Middle frontal gyrus (tissue), 1 donor: ENCODE measurements at regions not wholly inside any gene's neighbourhood (a gene's known extent, or its start where the extent isn't known, plus 50 kb on each side); places are given as distances from the start of the nearest gene placed in this dataset.

ENCODE experiments used
- DNase-seq: peaks from one replicate; pipeline ENCODE4 v3.0.0-alpha.2; 2015; ENCODE audit warnings: low spot score; ENCODE audit errors: extremely low spot score

DNA sequence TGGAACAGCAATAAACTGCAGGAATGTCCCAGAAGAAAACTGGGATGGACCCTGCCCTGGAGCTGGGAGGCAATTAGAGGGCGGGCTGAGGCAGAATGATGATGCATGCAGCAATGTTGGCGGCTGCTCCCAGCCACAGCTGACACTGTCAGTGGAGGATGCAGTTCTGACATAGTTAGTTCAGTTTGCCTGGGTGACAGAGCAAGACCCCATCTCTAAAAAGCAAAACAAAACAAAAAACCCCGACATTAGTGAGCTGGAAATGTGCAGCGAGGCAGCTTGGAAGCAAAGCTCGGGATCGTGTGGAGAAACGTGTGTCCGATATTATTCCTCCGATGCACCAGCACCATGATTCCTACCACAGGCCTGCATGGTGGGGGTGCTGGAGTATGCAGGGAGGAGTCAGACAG is 110.1 kb upstream of the UQCRFS1 start:
- no peak for DNase-seq

DNA sequence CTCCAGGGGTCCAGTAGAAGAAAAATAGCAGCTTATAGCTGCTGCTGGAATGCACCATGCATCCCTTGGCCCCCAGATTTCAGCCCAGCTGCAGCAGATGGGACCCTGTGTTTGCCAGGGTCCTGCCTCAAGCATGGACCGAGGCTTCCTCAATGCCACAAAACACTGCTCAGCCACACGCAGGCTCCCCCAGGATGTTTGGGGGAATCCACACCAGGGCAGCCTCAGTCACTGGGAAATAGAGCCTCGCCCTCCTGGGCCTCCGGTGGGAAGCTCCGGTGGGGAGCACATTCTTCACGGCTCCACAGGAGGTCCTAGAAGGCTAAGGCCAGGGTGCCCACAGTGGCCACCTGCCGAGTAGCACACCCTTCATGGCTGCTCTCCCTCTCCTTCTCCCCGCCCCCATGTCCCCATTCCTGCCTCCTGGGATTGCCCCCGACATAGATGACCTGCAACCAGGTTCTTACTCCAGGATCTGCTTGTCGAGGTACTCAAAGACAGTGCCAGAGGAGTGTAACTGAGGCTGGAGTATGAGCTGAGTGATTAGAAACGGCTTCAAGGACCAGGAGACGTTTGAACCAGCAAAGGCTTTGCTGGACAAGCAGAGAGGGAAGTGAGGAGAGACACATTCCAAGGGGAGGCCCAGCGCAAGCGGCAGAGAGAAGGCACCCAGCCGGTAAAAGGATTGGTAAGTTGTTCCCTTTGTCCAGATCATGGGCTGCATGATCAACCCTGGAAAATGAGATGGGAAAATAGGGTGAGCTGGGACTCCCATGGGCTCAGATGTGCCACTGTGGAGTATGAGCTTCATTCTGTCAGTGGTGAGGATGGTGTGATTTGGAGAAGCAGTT is 110.7 kb upstream of the UQCRFS1 start:
- DNase-seq, result no peak

DNA sequence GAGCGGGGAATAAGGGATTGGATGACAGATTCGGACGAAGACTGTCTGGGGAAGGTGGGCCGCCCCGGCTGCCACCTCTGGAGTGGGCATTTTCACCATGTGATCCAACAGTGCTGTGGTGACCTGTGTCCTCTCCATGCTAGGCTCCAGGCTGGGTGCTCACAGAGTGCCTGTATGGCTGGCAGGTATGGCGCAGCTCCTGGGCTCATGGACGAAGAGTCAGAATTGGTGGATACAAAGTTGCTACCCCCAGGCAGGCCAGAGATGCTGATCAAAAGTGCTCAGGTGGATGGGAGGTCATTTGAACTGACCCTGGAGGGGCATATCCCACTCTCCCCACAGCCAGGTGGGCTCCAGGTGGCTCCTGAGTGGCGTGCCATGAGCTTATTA is 111.3 kb upstream of the UQCRFS1 start:
- DNase-seq, result no peak

DNA sequence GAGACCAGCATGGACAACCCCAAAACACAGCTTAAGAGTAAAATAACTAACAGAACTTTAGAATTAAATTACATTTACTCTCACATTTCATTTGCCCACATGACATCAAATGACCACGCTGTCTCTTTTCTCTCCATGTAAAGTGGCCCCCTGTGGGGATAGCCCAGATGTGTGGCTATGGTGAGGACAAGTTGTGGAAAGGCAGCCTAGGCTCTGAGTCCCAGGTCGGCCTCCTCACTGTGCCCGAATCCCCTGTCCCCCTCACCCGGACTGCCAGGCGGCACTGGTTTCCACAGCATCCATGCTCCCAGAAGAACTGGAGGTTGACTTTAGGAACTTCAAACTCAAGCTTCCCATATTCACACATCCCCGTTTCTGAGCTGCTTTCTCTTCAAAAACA is 111.8 kb upstream of the UQCRFS1 start:
- DNase-seq, result no peak

DNA sequence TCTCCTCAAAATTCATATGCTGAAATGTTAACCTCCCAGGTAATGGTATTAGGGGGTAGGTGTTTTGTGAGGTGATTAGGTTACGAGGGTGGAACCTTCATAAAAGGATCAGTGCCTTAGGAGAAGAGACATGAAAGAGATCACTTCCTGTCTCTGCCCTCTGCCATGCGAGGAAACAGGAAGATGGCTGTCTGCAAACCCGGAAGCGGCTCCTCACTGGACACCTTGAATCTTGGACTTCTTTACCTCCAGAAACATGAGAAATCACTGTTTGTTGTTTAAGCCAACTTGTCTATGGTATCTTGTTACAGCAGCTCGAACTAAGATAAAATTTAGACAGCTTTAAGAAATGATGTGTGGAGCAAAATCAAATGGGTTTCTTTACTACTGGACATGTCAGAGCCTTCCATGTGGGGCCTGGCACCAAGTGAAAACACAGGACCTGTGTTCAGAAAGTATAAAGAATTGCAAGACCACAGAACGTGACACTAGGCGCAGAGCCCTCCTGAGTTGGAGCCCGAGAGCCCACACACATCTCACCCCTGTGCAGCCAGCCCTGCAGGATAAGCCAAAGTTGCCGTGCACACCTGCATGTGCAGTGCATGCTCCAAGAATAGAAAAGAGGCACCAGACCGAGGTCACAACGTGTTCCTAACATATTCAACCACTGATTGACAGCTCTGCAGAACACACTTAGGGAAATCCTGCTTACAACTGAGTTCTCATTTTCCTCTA is 112.5 kb upstream of the UQCRFS1 start:
- no peak for DNase-seq

DNA sequence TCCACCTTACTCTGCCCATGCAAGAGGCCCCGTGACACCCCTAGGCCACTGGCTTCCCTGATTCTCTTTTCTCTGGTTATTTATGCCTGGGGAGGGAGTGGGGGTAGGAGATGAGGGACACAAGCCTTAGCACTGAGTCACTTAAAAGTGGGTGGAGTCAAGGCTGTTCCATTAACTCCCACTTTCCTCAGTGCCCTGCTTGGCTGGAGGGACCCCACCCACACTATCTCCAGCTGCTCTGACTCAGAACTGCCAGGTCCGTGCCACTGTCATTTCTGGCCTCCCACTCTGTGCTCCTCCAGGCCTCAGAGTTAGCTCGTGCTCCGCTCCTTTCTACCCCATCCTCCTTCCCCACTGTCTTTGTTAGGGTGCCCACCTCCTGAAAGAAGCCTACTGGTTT is 113.4 kb upstream of the UQCRFS1 start:
- no peak for DNase-seq

DNA sequence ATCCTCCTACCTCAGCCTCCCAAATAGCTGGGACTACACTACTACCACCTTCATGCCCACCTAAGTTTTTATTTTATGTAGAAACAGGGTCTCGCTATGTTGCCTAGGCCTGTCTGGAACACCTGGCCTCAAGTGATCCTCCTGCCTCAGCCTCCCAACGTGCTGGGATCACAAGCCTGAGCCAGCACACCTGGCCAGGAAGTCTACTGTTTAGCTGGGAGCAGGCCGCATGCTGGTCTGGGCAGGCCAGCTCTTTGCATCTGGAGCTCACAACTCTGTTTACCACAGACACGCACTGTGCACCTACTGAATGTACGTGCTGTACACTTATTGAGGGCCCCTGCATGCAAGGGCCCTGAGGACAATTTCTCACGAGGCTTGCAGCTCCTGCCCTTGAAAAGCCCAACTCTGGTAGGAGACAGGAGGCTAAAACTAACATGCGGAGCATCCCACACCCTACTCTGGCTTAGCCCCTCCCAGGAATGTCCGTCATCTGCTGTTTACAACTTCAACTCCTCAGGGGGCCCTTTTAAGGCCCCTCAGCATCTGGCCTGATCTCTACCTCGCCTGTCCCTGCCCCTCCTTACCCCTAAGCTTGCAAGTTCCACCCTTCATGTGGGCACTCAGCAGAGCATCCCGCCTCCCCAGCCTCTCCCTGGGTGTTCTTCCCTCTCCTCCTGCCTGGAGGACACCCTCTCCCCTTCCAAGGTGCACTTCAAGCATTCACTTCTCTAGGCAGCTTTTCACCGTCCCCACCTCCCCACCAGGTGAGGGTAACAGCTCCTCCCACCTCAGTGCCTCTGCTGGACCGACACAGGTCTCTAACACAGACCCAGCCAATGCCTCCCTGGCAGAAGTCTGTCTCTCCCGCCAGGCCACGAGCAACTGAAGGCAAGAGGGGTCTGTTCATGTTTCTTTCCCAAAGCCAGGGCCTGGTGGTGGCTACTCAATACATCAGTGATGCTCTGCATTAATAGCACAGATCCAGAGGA is 114.2 kb upstream of the UQCRFS1 start:
- no peak for DNase-seq

DNA sequence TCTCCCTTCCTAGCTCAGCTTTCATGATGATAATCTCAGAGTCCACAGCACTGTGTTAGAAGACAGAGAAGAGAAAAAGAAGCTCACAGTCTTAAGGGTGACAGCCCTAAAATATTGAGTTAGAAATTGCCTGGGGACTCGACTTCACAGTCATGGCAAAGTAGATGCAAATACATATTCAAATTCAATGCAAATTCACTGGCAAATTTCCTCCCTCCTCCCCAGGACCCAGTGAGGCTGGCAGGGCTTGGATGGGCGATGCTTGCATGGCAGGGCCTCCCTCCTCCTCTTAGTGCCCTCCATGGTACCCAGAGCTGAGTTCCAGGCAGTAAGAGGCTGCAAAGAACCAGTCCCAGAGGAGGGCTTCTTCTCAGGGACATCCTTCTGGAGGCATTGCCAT is 115.6 kb upstream of the UQCRFS1 start:
- no peak for DNase-seq

DNA sequence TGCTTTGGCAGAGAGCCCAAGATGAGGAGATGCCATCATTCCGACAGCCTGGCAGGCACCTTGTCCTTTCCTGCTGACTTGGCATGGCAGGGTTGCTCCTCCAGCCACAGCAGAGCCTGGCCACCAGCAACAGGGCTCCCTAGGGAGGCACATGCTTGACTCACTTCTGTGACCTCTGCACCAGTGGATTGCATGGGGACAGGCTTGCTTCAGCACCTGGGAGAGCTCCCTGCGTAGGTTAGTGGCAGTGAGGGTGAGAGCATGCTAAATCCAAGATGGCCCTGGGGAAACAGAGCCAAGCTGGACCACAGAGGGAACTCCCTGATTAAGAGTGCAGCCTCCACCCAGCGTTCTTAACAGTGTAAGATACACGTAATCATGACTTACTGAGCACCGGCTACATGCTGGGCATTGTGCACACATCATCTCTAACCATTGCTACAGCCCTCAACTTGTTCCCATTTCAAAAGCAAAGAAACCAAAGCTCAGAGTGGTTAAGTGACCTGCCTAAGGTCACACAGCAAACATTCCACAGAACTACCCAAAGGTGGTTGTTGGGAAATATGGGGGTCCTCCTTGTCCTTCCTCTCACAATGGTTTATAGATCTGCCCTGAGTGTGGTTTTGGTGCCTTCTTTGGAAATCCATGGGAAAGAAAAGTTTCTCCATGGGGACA is 116.6 kb upstream of the UQCRFS1 start:
- DNase-seq, result no peak

DNA sequence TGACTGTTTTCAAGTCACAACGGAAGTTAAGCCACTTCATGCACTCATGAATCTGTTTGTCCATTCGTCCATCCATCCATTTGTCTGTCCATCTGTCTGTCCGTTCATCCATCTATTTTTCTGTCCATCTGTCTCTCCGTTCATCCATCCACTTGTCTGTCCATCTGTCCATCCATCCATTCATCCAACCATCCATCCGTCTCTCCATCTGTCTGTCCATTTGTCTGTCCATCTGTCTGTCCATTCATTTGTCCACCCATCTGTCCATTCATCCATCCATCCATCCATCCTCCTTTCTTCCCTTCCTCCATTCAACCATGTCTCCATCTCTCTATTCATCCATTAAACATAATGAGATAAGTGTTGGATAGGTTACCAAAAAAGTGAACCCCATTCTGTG is 123.5 kb upstream of the UQCRFS1 start:
- DNase-seq, result no peak

DNA sequence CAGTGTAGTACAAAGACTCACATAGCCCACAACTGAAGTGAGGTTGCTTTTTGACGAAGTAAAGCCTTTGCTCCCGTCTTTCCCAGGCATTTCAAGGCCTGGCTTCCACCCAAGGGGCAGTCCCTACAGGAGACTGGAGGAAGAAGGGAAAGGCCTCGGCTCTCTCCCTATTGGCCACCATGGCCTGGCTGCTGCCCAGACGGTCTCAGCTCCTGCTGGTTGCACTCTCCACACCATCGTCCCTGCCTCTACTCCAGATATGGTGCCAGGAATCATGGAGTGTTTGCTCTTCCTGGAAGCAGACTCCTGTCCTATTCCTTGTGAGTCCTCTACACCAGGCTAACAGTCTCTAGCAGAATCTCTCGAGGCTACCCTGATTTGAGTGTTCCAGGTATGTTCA is 124.1 kb upstream of the UQCRFS1 start:
- DNase-seq, result no peak

DNA sequence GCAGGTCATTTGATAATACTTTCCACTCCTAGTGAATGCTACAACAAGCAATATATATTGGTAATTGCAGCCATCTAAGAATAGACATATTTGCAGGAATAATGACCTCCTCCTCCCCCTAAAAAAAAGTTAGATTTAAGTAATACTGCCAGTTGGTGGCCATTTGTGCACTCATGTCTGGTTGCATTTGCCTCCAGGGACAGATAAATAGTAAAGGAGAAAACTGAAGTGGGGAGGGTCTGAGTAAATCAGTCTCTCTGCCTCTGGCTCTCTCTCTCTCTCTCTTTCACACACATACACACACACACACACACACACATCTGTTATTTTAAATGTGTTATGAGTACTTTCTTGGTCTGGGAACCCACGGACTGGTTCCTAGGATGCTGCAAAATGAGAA is 125.5 kb upstream of the UQCRFS1 start:
- no peak for DNase-seq

DNA sequence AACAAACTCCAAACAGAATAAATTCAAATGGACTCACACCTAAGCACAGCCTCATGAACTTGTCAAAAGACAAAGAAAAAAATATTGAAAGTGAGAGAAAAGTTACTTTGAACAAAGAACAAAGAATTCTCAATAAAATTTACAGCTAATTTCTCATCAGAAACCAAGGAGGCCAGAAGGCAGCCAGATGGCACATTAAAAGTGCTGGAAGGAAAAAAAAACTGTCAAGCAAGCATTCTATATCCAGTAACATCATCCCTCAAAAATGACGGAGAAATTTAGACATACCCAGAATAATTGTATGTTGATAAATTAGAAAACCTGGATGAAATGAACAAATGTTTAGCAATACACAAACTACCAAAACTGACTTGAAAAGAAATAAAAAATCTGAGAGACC is 129.8 kb upstream of the UQCRFS1 start:
- DNase-seq, result no peak

DNA sequence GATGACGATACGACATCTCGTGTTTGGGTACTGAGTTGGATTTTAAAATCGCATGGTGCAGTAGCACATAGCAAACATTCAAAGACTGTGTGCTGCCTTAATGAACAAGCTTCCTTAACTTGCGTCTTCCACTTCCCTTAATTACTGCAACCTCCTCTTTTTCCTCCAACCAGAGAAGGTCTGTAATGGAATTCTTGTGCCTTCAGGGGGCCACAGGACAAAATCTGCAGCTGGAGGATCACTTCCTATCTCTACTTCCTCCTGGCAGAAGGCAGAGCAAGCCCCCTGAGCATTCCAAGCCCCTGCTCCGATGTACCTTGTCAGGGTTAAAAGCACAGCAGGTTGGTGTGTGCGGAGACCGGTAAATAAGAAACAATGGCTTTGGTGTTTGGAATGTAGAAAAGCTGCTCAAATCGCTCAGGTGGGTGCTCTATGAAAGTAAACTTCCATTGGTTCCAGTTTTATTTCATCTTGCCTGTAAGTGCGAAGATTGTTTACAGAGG is 151.3 kb upstream of the UQCRFS1 start:
- no peak for DNase-seq

DNA sequence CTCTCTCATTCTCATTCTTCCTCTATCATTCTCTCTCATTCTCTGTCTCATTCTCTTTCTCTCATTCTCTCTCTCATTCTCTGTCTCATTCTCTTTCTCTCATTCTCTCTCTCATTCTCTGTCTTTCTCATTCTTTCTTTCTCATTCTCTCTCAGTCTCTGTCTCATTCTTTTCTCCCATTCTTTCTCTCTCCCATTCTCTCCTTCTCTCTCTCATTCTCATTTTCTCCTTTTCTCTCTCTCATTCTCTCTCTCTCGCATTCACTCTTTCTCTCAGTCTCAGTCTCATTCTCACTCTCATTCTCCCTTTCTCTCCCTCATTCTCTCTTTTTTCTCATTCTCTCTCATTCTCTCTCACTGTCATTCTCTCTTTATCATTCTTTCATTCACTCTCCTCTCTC is 152.0 kb upstream of the UQCRFS1 start:
- DNase-seq, result no peak

DNA sequence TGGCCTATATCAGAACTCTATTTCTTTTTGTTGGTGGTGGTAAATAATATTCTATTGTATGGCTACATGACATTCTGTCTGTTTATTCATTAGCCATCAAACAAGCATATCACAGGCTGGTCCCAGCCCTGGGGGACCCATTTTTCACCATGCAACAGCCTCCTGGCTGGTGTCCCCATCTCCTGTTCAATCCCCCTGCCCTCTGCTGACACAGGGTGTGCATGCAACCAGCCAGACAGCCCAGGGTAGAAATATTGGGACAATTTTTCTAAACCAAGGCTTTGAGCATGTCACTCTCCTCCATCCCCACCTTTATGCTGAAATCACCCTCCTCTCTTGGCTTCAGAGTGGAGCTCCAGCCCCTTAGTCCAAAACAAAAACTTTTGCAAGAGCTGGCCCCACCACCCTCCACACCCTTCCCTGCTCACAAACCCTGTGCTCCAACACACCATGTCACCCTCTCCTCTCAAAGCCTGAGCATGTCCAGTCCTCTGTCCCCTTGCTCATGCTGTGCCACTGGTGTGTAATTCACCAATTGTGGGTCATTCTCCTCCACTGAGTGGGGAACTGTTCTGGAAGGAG is 153.0 kb upstream of the UQCRFS1 start:
- DNase-seq, result no peak

DNA sequence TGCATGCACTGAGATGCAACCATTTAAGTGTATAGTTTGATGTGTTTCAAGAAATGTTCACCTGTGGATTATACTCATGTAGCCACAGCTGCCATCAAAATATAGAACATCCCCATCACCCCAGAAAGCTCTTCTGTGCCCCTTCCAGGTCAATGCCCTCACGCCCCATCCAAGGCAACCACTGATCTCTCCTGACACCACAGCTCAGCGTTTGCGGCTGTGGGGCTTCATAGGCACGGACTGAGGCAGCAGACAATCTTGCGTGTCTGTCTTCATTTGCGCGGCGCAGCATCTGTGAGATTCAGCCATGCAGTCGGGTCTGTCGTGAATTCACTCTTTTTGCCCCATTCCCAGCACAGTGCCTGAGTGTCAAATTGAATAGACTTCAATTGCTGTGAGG is 153.8 kb upstream of the UQCRFS1 start:
- no peak for DNase-seq

DNA sequence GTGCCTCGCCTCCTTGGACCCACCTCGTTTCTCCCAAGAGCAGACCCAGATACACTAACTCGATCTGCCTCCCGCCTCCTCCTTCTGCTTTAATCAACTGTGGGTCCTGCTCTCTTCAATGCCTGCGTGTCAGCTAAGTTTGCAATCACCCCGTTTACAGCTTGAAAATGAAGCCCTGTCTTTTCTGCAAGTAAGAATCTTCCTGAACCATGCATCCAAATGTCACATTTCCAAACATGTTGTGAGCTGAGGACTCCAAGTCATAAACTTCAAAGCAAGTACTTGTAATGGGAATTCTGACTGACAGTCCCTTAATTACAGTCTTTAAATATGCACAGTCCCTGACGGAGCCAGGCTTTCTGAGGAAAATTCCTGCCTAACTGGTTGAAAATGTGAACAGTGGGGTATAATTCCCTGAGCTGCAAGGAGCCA is 154.9 kb upstream of the UQCRFS1 start:
- DNase-seq, result no peak

DNA sequence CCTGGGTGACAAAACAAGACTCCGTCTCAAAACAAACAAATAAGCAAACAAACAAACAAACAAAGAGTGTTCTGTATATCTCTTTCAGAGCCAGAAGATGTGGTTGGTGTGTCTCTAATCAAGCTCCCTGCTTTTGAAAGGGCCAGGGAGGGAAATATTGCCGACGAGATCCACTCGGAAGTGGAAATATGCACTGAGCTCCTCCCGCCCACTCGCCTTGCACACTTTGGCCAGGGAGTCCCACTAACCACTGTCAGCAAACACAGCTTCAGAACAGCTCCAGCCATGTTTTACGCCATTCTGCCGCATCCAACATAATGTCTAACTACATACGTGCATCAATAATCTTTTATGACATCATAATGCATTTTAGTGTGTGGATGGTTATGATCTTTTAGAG is 155.5 kb upstream of the VSTM2B start:
- no peak for DNase-seq

DNA sequence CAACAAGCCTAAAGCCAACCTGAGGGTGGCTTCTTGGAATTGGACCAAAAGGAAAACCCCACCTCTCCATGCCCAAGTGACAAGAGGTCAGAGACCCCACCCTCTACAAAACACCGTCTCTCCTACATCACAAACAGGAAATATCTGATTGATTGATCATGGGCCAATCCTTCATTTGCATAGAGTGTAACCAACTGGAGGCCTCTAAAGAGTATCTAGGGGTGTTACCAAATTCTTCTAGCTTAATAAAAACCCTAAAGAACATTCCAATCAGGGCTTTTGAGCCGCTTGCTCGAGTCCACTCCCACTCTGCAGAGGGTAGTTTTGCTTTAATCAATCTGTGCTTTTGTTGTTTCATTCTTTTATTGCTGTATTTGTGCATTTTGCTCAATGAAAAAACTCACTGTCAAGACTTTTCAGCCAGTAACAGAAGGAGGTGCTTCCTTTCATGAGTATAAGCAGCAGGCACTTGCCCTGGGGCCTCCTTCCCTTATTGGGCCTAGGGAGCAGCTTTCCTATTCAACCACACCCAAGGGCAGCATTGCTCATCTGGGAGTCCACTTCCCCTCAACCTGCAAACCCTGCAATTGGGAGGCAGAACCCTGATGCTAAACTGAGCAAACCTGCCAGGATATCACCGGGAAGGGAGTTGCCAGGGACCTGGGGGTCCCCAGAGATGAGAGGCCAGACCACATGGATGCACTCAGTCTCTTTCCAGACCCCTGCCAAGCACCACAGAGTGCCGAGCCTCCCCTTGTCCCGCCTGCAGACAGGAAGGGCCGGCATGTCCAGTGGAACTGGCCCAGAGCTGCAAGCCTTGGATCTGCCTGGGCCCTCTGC is 154.3 kb upstream of the VSTM2B start:
- DNase-seq, result no peak
